ENCODE measurements at regions not wholly inside any gene's neighbourhood (a gene's known extent, or its start where the extent isn't known, plus 50 kb on each side); places are given as distances from the start of the nearest gene placed in this dataset.

DNA sequence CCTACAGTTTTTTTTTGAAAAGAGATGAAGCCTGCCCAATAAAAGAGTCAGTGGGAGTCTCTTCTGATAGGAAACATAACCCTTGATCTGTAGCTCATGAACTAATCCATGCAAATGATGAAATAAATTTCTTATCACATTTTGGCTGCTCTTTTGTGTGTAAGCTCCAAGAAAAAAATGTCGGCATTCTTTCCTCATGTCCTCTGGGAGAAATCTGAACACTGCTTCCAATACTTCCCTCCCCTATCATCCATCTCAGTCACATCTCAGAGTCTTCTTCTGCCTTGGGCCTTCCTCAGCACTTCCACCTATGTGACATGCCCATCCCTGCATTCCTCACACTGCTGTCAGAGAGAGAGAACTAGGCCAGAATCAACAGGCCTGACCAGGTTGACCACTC, 395.7 kb upstream of the ST6GAL2 start:
- no peak for TF ChIP-seq POLR2A (IDR thresholded peaks at IDR 0.05)
- TF ChIP-seq, protein P1, sequence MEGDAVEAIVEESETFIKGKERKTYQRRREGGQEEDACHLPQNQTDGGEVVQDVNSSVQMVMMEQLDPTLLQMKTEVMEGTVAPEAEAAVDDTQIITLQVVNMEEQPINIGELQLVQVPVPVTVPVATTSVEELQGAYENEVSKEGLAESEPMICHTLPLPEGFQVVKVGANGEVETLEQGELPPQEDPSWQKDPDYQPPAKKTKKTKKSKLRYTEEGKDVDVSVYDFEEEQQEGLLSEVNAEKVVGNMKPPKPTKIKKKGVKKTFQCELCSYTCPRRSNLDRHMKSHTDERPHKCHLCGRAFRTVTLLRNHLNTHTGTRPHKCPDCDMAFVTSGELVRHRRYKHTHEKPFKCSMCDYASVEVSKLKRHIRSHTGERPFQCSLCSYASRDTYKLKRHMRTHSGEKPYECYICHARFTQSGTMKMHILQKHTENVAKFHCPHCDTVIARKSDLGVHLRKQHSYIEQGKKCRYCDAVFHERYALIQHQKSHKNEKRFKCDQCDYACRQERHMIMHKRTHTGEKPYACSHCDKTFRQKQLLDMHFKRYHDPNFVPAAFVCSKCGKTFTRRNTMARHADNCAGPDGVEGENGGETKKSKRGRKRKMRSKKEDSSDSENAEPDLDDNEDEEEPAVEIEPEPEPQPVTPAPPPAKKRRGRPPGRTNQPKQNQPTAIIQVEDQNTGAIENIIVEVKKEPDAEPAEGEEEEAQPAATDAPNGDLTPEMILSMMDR (IDR thresholded peaks at IDR 0.05) = no peak
